Bronchial epithelial cell (primary cell): ENCODE measurements at regions not wholly inside any gene's neighbourhood (a gene's known extent, or its start where the extent isn't known, plus 50 kb on each side); places are given as distances from the start of the nearest gene placed in this dataset.
"Not testable (repeated sequence)": the region's sequence is repeated elsewhere in the genome, so short reads cannot be mapped to it uniquely, and the experiment has no call there.

Source experiments
- DNase-seq: peaks from one replicate; pipeline ENCODE4 v3.0.0-alpha.2; 2010; ENCODE audit warnings: low read depth
- FAIRE-seq: peaks from 2 replicates; lab custom pipeline; 2011; peaks lifted over from hg19 to GRCh38; lab: Jason Lieb, UNC
- H3K27me3 ChIP-seq: 2 replicates; pipeline ENCODE4 v1.5.1; 2011; ENCODE audit warnings: low read length; ENCODE audit not compliant: control insufficient read depth, insufficient read depth
- H3K36me3 ChIP-seq: 2 replicates; pipeline ENCODE4 v1.5.1; 2011; ENCODE audit warnings: low read length; ENCODE audit not compliant: control insufficient read depth, insufficient read depth
- H3K4me3 ChIP-seq: 2 replicates; pipeline ENCODE4 v1.5.1; 2011; ENCODE audit warnings: mild to moderate bottlenecking, low read depth, low read length, control low read depth
- TF ChIP-seq, protein P1 (sequence below): IDR thresholded peaks from 2 replicates; pipeline ENCODE4 v1.5.1; 2011; ENCODE audit warnings: mild to moderate bottlenecking, moderate library complexity, low read length, control low read depth, inconsistent platforms; ENCODE audit not compliant: insufficient read depth, severe bottlenecking

DNA sequence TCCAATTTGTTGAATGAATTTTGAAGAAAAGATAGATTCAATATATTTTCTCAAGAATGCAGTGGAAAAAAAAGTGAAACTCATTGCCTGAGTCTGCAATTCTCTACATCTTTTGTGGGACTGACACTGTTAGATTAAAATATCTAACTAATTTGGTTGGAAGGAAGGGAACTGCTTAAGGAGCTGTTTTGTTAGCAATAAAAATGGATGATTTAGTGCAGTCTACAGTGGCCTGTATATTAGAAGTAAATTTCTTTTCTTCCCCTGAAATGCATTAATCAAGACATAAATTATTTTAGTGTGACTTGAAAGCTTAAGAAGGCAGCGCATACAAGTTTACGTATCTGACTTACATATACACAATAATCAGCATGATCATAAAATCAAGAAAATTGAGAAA is 1332.6 kb downstream of the EPHA7 start:
- H3K36me3 ChIP-seq = no peaks in the 10 kb centered on the region
- DNase-seq (no peak), FAIRE-seq (no peak)
- TF ChIP-seq, protein P1, sequence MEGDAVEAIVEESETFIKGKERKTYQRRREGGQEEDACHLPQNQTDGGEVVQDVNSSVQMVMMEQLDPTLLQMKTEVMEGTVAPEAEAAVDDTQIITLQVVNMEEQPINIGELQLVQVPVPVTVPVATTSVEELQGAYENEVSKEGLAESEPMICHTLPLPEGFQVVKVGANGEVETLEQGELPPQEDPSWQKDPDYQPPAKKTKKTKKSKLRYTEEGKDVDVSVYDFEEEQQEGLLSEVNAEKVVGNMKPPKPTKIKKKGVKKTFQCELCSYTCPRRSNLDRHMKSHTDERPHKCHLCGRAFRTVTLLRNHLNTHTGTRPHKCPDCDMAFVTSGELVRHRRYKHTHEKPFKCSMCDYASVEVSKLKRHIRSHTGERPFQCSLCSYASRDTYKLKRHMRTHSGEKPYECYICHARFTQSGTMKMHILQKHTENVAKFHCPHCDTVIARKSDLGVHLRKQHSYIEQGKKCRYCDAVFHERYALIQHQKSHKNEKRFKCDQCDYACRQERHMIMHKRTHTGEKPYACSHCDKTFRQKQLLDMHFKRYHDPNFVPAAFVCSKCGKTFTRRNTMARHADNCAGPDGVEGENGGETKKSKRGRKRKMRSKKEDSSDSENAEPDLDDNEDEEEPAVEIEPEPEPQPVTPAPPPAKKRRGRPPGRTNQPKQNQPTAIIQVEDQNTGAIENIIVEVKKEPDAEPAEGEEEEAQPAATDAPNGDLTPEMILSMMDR = no peak
- no peak overlapping the region for H3K4me3 ChIP-seq
- no peaks in the 10 kb centered on the region for H3K27me3 ChIP-seq

DNA sequence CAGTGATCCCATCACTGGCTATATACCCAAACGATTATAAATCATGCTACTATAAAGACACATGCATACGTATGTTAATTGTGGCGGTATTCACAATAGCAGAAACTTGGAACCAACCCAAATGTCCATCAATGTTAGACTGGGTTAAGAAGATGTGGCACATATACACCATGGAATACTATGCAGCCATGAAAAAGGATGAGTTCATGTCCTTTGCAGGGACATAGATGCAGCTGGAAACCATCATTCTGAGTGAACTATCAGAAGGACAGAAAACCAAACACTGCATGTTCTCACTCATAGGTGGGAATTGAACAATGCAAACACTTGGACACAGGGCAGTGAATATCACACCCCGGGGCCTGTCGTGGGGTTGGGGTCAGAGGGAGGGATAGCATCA is 1335.4 kb downstream of the EPHA7 start:
- FAIRE-seq, H3K4me3 ChIP-seq, DNase-seq, H3K27me3 ChIP-seq, H3K36me3 ChIP-seq: not testable (repeated sequence)

DNA sequence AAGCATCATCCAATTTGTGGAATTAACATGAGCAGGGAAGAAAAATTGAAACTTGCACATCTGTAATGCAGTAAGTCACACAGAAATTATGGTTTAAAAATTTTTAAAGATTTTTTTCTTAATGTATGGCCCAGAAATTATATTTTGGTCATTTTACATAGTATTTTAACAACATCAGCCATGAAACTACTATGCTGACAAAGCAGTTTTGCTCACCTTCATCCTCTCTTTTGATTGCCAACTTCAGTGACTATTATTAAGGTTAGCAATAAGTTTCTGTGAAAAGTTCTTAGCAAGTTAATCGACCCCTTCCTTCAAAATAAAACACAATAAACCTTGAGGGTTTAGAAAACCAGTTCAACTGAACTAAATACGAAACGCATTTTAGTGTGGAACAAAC is 1347.0 kb downstream of the EPHA7 start:
- DNase-seq (no peak), FAIRE-seq (no peak)
- TF ChIP-seq, protein P1 = no peak
- H3K27me3 ChIP-seq = no peaks in the 10 kb centered on the region
- H3K4me3 ChIP-seq = no peak overlapping the region
- no peaks in the 10 kb centered on the region for H3K36me3 ChIP-seq

DNA sequence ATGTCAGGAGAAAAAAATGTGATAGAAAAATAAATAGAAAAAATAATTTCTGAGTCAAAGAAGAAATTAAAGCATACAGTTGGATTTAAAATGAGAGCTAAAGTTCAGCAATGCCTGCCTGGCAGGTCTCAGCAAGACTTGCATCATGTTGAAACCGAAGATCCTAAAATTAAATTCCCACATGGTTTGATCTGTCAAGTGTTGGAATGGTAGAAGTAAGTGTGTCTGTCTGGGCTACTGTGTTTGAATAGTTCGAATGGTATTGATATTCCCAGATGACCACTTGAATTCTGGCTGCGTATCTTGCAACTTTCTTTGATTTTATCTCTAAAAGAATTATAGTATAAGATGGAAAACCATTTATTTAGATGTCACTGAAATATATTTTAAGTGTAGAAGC is 1349.6 kb downstream of the EPHA7 start:
- DNase-seq = no peak
- H3K36me3 ChIP-seq = no peaks in the 10 kb centered on the region
- no peak for FAIRE-seq
- TF ChIP-seq, protein P1 = no peak
- no peaks in the 10 kb centered on the region for H3K27me3 ChIP-seq
- no peak overlapping the region for H3K4me3 ChIP-seq

DNA sequence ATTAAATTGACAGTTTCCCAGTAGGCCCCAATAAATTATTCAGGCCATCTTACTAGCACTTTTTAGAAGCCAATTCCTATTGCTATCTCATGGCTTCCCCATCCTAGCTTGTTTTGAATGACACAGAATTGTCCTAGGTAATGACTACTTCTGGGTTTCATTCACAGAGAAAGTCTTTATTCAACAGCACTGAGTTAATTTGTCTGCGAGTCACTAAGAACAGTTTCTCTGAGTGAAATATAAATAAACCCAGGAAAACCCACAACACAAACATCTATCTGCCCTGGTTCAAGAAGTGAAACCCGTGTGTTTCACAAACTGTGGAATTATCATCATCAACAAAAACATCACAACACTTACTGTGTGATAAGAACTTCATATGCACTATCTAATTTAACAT is 1366.8 kb downstream of the EPHA7 start:
- TF ChIP-seq, protein P1 = no peak
- FAIRE-seq = no peak
- Histone ChIP-seq H3K36me3 (no peaks in the 10 kb centered on the region), H3K27me3 (no peaks in the 10 kb centered on the region), H3K4me3 (no peak overlapping the region)
- no peak for DNase-seq

DNA sequence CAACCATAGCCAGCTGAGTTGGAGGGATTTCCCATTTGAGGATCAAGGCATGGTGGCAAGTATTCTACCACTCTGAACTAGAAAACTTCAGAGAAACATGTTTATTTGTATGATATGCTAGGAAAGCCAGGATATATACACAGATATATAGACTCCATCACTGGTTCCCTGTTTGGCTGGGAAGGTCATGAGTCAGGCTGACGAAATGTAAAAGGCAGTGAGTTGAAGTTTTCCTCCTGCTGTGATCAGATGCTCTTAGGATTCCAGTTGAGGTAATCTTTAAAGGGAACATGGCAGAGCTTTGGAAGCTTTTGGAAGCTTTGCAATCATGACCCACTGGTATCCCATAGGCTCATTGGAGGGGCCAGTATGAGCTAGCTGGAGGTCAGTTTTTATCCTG is 1369.1 kb downstream of the EPHA7 start:
- TF ChIP-seq, protein P1 = no peak

More for the DNA sequence above, 1369.1 kb downstream of the EPHA7 start:
- DNase-seq = no peak
- no peaks in the 10 kb centered on the region for H3K36me3 ChIP-seq
- no peak overlapping the region for H3K4me3 ChIP-seq
- FAIRE-seq = no peak
- H3K27me3 ChIP-seq = no peaks in the 10 kb centered on the region
